ENCODE measurements at regions not wholly inside any gene's neighbourhood (a gene's known extent, or its start where the extent isn't known, plus 50 kb on each side); places are given as distances from the start of the nearest gene placed in this dataset.
A peak's percentile ranks its signal among the peaks of the same experiment; 100 is the strongest.

DNA sequence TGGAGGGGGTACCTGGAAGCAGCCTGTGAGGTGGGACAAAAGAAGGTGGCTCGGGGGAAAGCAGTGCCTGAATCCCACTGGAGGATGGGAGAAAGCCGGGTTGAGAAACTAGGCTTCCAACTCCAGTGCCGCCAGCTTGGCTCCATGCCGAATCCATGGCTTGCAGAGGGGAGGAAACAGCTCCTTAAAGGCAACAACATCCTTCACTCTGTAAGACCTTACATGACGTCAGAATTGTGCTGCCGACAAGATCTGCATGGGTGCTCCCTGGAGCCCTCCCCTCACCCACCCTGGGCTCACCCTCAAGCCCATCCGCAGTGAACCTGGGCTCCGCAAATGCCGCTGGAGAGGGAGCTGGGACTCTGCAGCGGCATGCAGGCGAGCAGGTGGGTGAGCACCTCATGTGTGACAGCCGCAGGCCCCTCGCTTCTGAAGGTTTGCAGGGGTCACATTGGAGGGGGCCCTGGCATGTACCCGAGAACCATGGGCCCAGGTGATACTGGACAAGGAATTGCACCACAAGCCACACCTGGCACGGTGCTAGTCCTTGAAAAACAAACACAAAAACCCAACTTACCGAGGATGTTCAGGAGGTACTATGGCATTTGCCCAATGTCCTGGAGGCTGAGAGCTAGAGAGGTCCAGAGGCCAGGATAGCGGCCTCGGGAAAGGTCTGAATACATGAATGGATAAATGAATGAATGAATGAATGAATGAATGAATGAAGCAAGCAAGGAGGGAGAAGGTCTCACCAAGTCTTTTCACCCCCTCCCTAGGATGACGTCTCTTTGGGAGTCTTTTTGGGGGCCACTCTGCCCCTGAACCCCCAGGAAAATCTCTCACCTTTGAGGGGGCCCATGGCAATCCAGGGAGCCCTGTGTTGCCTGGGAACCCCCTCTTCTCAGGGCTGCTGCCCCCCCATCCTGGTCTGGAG, 238.6 kb upstream of the SHH start:
- Histone ChIP-seq H2AFZ (ENCODE audit: low read length) (no peak overlapping the region), H3K4me1 (ENCODE audit: insufficient read depth, low read length) (no peaks in the 10 kb centered on the region), H3K36me3 (replicated peaks in 1 of 2; ENCODE audit: control insufficient read depth in 1 of 2, insufficient read depth in 2 of 2, low read length in 2 of 2) (no peaks in the 10 kb centered on the region), H3K27me3 (ENCODE audit: control insufficient read depth in 1 of 2, insufficient read depth in 2 of 2, low read length in 2 of 2) (peaks cover 2 to 33% of the 10 kb centered on the region in 2 experiments; a peak in 3 of 5 replicates), H3K4me2 (ENCODE audit: low read depth, low read length) (no peak overlapping the region), H4K20me1 (ENCODE audit: insufficient read depth, low read length) (no peaks in the 10 kb centered on the region), H3K4me3 (replicated peaks in 1 of 3; ENCODE audit: insufficient read depth in 1 of 3, low read depth in 2 of 3, low read length in 3 of 3) (no peak overlapping the region), H3K9me3 (ENCODE audit: low read length) (no peaks in the 10 kb centered on the region), H3K27ac (ENCODE audit: extremely low read length, insufficient read depth, low read length) (no peak overlapping the region), H3K9ac (ENCODE audit: insufficient read depth, low read depth, low read length) (no peak overlapping the region), H3K79me2 (ENCODE audit: insufficient read depth, low read length) (no peaks in the 10 kb centered on the region)
- FAIRE-seq (no peak), ATAC-seq (no peak), DNase-seq (ENCODE audit: low spot score) (no peak)
- POLR2A ChIA-PET: no interaction called here
- TF ChIP-seq, protein P1, sequence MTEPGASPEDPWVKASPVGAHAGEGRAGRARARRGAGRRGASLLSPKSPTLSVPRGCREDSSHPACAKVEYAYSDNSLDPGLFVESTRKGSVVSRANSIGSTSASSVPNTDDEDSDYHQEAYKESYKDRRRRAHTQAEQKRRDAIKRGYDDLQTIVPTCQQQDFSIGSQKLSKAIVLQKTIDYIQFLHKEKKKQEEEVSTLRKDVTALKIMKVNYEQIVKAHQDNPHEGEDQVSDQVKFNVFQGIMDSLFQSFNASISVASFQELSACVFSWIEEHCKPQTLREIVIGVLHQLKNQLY (CRISPR knock-in tag; IDR thresholded peaks at IDR 0.05): no peak
- no peak for TF ChIP-seq ZFP36L1 (CRISPR knock-in tag; IDR thresholded peaks at IDR 0.05)
- TF ChIP-seq TP53 (CRISPR knock-in tag; conservative IDR thresholded peaks at IDR 0.05): no peak
- TF ChIP-seq ATF7 (IDR thresholded peaks at IDR 0.05): peak; percentile 59
- TF ChIP-seq ATF7 (CRISPR knock-in tag; IDR thresholded peaks at IDR 0.05): no peak
- no peak for TF ChIP-seq ZNF124 (CRISPR knock-in tag; IDR thresholded peaks at IDR 0.05)
- peak; percentile 76 for TF ChIP-seq CREB1 (IDR thresholded peaks at IDR 0.05)
- no peak for TF ChIP-seq CREB1 (CRISPR knock-in tag; IDR thresholded peaks at IDR 0.05)
- TF ChIP-seq, protein P2, sequence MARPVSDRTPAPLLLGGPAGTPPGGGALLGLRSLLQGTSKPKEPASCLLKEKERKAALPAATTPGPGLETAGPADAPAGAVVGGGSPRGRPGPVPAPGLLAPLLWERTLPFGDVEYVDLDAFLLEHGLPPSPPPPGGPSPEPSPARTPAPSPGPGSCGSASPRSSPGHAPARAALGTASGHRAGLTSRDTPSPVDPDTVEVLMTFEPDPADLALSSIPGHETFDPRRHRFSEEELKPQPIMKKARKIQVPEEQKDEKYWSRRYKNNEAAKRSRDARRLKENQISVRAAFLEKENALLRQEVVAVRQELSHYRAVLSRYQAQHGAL (CRISPR knock-in tag; IDR thresholded peaks at IDR 0.05; ENCODE audit: not compliant biosample characterization): no peak
- CTCF ChIA-PET (ENCODE audit: low intra/inter-chr PET ratio, low total read pairs): no interaction called here
- intact Hi-C loops (cut with micrococcal nuclease; ENCODE audit: unreplicated experiment) (no loop called here), in situ Hi-C loops (cut with HindIII; ENCODE audit: extremely low pct_ligation_motif_present, low pct_unique_long_range_greater_than_20kb) (no loop called here)
- 11% methylated on average over 6 of the region's 19 CpGs for WGBS (ENCODE audit: low lambda C conversion rate)
- BruUV-seq (replicated peaks): no TSS peak

Data from HepG2 (cell line).